Stimulated activated CD4-positive, alpha-beta T cell treated with anti-CD3 and anti-CD28 coated beads, Interleukin-2, amount 100 ng/mL, for 24 hours (primary cell): ENCODE measurements at regions not wholly inside any gene's neighbourhood (a gene's known extent, or its start where the extent isn't known, plus 50 kb on each side); places are given as distances from the start of the nearest gene placed in this dataset.
"Not testable (repeated sequence)": the region's sequence is repeated elsewhere in the genome, so short reads cannot be mapped to it uniquely, and the experiment has no call there.

Experiments
- DNase-seq, 2 donors: peaks; one replicate each; pipeline ENCODE4 v3.0.0-alpha.2; 2020

- no peak for DNase-seq
Measured at GRCh38 chr6:4280707-4281106, 145.3 kb upstream of the ECI2 start.

- DNase-seq, result no peak
Measured at GRCh38 chr6:4280031-4280430, 144.7 kb upstream of the ECI2 start.

- no peak for DNase-seq
Measured at GRCh38 chr6:4274382-4275082, 139.2 kb upstream of the ECI2 start.

- no peak for DNase-seq
Measured at GRCh38 chr6:4272996-4273395, 137.6 kb upstream of the ECI2 start.

- no peak for DNase-seq
Measured at GRCh38 chr6:4271761-4272470, 136.5 kb upstream of the ECI2 start.

- no peak for DNase-seq
Measured at GRCh38 chr6:4270776-4271175, 135.4 kb upstream of the ECI2 start.

- no peak for DNase-seq
Measured at GRCh38 chr6:4270001-4270400, 134.6 kb upstream of the ECI2 start.

- DNase-seq, result no peak
Measured at GRCh38 chr6:4268171-4268570, 132.8 kb upstream of the ECI2 start.

GRCh38 chr6:4265740-4266139, 130.4 kb upstream of the ECI2 start:
- no peak for DNase-seq

- no peak for DNase-seq
Measured at GRCh38 chr6:4264601-4265000, 129.2 kb upstream of the ECI2 start.

GRCh38 chr6:4264081-4264480, 128.7 kb upstream of the ECI2 start:
- no peak for DNase-seq

GRCh38 chr6:4262526-4262925, 127.2 kb upstream of the ECI2 start:
- no peak for DNase-seq

- no peak for DNase-seq
Measured at GRCh38 chr6:4259391-4259790, 124.0 kb upstream of the ECI2 start.

GRCh38 chr6:4258733-4259132, 123.4 kb upstream of the ECI2 start:
- no peak for DNase-seq

GRCh38 chr6:4256969-4257368, 121.6 kb upstream of the ECI2 start:
- DNase-seq, result no peak

GRCh38 chr6:4253604-4254231, 118.3 kb upstream of the ECI2 start:
- no peak for DNase-seq

GRCh38 chr6:4252445-4252844, 117.1 kb upstream of the ECI2 start:
- DNase-seq, result not testable (repeated sequence)

GRCh38 chr6:4250645-4251044, 115.3 kb upstream of the ECI2 start:
- no peak for DNase-seq

GRCh38 chr6:4243832-4244231, 108.5 kb upstream of the ECI2 start:
- DNase-seq, result not testable (repeated sequence)

- no peak for DNase-seq
Measured at GRCh38 chr6:4243237-4243636, 107.9 kb upstream of the ECI2 start.

GRCh38 chr6:4242601-4243000, 107.2 kb upstream of the ECI2 start:
- DNase-seq, result no peak

- no peak for DNase-seq
Measured at GRCh38 chr6:4240148-4240547, 104.8 kb upstream of the ECI2 start.

GRCh38 chr6:4225161-4225872, 89.9 kb upstream of the ECI2 start:
- DNase-seq, result no peak
